ENCODE measurements at regions not wholly inside any gene's neighbourhood (a gene's known extent, or its start where the extent isn't known, plus 50 kb on each side); places are given as distances from the start of the nearest gene placed in this dataset.
"Not testable (repeated sequence)": the region's sequence is repeated elsewhere in the genome, so short reads cannot be mapped to it uniquely, and the experiment has no call there.

- no peaks in the 10 kb centered on the region for H3K4me1 ChIP-seq (ENCODE audit: low read depth)
- DNase-seq (ENCODE audit: low read depth in 1 of 2, low spot score in 1 of 2): no peak
- no peaks in the 10 kb centered on the region for H3K36me3 ChIP-seq
- TF ChIP-seq CTCF (IDR thresholded peaks at IDR 0.05; ENCODE audit: low read depth, low read length): no peak
- no peaks in the 10 kb centered on the region for H3K9me3 ChIP-seq (ENCODE audit: low read depth)
- no peak overlapping the region for H3K4me3 ChIP-seq
- H3K27me3 ChIP-seq: no peaks in the 10 kb centered on the region
- H3K27ac ChIP-seq: no peak overlapping the region
Observed at GRCh38 chr9:72440992-72441847, 76.2 kb upstream of the ZFAND5 start.

- no peak for TF ChIP-seq CTCF (IDR thresholded peaks at IDR 0.05; ENCODE audit: low read depth, low read length)
- no peaks in the 10 kb centered on the region for H3K9me3 ChIP-seq (ENCODE audit: low read depth)
- no peaks in the 10 kb centered on the region for H3K27me3 ChIP-seq
- no peaks in the 10 kb centered on the region for H3K36me3 ChIP-seq
- no peak overlapping the region for H3K27ac ChIP-seq
- H3K4me1 ChIP-seq (ENCODE audit: low read depth): no peaks in the 10 kb centered on the region
- DNase-seq (ENCODE audit: low read depth in 1 of 2, low spot score in 1 of 2): no peak
- H3K4me3 ChIP-seq: no peak overlapping the region
Observed at GRCh38 chr9:72440378-72440777, 75.4 kb upstream of the ZFAND5 start.

- H3K4me1 ChIP-seq (ENCODE audit: low read depth); H3K9me3 ChIP-seq (ENCODE audit: low read depth); H3K36me3 ChIP-seq; H3K27ac ChIP-seq; H3K4me3 ChIP-seq; H3K27me3 ChIP-seq: not testable (repeated sequence)
- DNase-seq (ENCODE audit: low read depth in 1 of 2, low spot score in 1 of 2): peak; percentile 17 to 75
Observed at GRCh38 chr9:72433616-72434267, 68.7 kb upstream of the ZFAND5 start.

- no peak for DNase-seq (ENCODE audit: low read depth in 1 of 2, low spot score in 1 of 2)
- no peaks in the 10 kb centered on the region for H3K4me1 ChIP-seq (ENCODE audit: low read depth)
- H3K4me3 ChIP-seq: no peak overlapping the region
- no peak overlapping the region for H3K27ac ChIP-seq
- no peak for TF ChIP-seq CTCF (IDR thresholded peaks at IDR 0.05; ENCODE audit: low read depth, low read length)
- no peaks in the 10 kb centered on the region for H3K27me3 ChIP-seq
- no peaks in the 10 kb centered on the region for H3K36me3 ChIP-seq
- no peaks in the 10 kb centered on the region for H3K9me3 ChIP-seq (ENCODE audit: low read depth)
Observed at GRCh38 chr9:72431036-72431435, 66.0 kb upstream of the ZFAND5 start.

- H3K36me3 ChIP-seq: no peaks in the 10 kb centered on the region
- peak in 1 of 2 donors; percentile 84 for DNase-seq (ENCODE audit: low read depth in 1 of 2, low spot score in 1 of 2)
- no peaks in the 10 kb centered on the region for H3K9me3 ChIP-seq (ENCODE audit: low read depth)
- H3K27me3 ChIP-seq: no peaks in the 10 kb centered on the region
- no peaks in the 10 kb centered on the region for H3K4me1 ChIP-seq (ENCODE audit: low read depth)
- H3K27ac ChIP-seq: no peak overlapping the region
- H3K4me3 ChIP-seq: no peak overlapping the region
- TF ChIP-seq CTCF (IDR thresholded peaks at IDR 0.05; ENCODE audit: low read depth, low read length): no peak
Observed at GRCh38 chr9:72428329-72428728, 63.3 kb upstream of the ZFAND5 start.

- TF ChIP-seq CTCF (IDR thresholded peaks at IDR 0.05; ENCODE audit: low read depth, low read length): no peak
- Histone ChIP-seq H3K27ac (no peak overlapping the region), H3K4me3 (no peak overlapping the region), H3K9me3 (ENCODE audit: low read depth) (no peaks in the 10 kb centered on the region), H3K36me3 (no peaks in the 10 kb centered on the region), H3K27me3 (no peaks in the 10 kb centered on the region), H3K4me1 (ENCODE audit: low read depth) (no peaks in the 10 kb centered on the region)
- DNase-seq (ENCODE audit: low read depth in 1 of 2, low spot score in 1 of 2): no peak
Observed at GRCh38 chr9:72427801-72428200, 62.8 kb upstream of the ZFAND5 start.
